A673 (cell line): ENCODE measurements at regions not wholly inside any gene's neighbourhood (a gene's known extent, or its start where the extent isn't known, plus 50 kb on each side); places are given as distances from the start of the nearest gene placed in this dataset.

ENCODE experiments used
- EZH2 ChIP-seq: fragments of 200-600 bp; sonication (generic); IDR thresholded peaks from 2 replicates; pipeline ENCODE4 v1.6.1; 2017; ENCODE audit warnings: borderline replicate concordance, low read depth, mild to moderate bottlenecking, mixed read lengths, antibody characterized with exemption, low read length; ENCODE audit not compliant: poor library complexity, severe bottlenecking
- TF ChIP-seq, protein P1 (sequence below): fragments of 300-800, 200-600 bp; sonication (generic); conservative IDR thresholded peaks from 2 replicates; pipeline ENCODE4 v1.5.1; 2017; ENCODE audit warnings: low read depth, mild to moderate bottlenecking, antibody characterized with exemption, low read length, moderate library complexity, mixed read lengths

DNA sequence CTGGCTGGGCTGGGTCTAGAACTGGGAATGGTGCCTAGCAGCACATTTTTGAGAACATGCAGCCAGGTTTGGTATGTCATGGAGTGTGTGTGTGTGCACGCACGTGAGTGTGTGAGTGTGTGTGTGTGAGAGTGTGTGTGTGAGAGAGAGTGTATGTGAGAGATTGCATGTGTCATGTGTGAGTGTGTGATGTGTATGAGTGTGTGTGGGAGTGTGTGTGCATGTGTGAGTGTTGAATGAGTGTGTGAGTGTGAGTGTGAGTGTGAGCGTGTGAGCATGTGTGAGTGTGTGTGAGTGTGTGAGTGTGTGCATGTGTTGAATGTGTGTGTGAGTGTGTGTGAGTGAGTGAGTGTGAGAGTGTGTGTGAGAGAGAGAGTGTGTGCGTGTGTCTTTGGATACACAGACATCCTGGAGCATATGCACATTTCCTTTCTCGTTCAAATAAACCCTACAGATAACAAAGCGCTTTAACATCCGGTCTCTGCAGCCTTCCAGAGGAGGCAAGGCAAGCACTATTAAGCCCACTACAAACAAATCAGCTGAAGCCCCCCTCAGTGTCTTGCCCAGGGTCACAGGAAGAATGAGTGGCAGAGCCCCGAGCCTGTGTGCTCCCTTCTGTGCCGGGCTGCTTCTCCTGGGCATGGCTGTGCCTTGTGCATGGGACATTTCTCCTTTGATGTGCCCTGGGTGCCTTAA, 108.7 kb upstream of the ETV6 start:
- TF ChIP-seq, protein P1, sequence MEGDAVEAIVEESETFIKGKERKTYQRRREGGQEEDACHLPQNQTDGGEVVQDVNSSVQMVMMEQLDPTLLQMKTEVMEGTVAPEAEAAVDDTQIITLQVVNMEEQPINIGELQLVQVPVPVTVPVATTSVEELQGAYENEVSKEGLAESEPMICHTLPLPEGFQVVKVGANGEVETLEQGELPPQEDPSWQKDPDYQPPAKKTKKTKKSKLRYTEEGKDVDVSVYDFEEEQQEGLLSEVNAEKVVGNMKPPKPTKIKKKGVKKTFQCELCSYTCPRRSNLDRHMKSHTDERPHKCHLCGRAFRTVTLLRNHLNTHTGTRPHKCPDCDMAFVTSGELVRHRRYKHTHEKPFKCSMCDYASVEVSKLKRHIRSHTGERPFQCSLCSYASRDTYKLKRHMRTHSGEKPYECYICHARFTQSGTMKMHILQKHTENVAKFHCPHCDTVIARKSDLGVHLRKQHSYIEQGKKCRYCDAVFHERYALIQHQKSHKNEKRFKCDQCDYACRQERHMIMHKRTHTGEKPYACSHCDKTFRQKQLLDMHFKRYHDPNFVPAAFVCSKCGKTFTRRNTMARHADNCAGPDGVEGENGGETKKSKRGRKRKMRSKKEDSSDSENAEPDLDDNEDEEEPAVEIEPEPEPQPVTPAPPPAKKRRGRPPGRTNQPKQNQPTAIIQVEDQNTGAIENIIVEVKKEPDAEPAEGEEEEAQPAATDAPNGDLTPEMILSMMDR: no peak
- no peak for TF ChIP-seq EZH2
